HG03439 (cell line): ENCODE measurements at regions not wholly inside any gene's neighbourhood (a gene's known extent, or its start where the extent isn't known, plus 50 kb on each side); places are given as distances from the start of the nearest gene placed in this dataset.

Experiments
- ATAC-seq: cut with Tn5 transposase; IDR thresholded peaks from one replicate; pipeline ENCODE4 v1.9.1; 2021; ENCODE audit warnings: mild to moderate bottlenecking, moderate library complexity; ENCODE audit not compliant: unreplicated experiment

GRCh38 chr1:235027076-235027861, 101.4 kb downstream of the TOMM20 start:
- ATAC-seq, result no peak

GRCh38 chr1:235025422-235025984, 103.1 kb downstream of the TOMM20 start:
- no peak for ATAC-seq

GRCh38 chr1:235024711-235025421, 103.8 kb downstream of the TOMM20 start:
- no peak for ATAC-seq

- ATAC-seq, result no peak
Observed at GRCh38 chr1:235023711-235024439, 104.8 kb downstream of the TOMM20 start.

- no peak for ATAC-seq
Observed at GRCh38 chr1:235022981-235023710, 105.5 kb downstream of the TOMM20 start.

GRCh38 chr1:235022341-235022980, 106.2 kb downstream of the TOMM20 start:
- ATAC-seq, result no peak

- ATAC-seq, result no peak
Observed at GRCh38 chr1:235021815-235022214, 106.8 kb downstream of the TOMM20 start.

- ATAC-seq, result no peak
Observed at GRCh38 chr1:235021321-235021720, 107.3 kb downstream of the TOMM20 start.

- ATAC-seq, result no peak
Observed at GRCh38 chr1:235019961-235020360, 108.7 kb downstream of the TOMM20 start.

GRCh38 chr1:235019471-235019870, 109.2 kb downstream of the TOMM20 start:
- ATAC-seq, result no peak

- no peak for ATAC-seq
Observed at GRCh38 chr1:235018720-235019444, 109.8 kb downstream of the TOMM20 start.

- ATAC-seq, result no peak
Observed at GRCh38 chr1:235018161-235018560, 110.5 kb downstream of the TOMM20 start.

GRCh38 chr1:235017719-235018118, 110.9 kb downstream of the TOMM20 start:
- ATAC-seq, result no peak

- ATAC-seq, result no peak
Observed at GRCh38 chr1:235017191-235017590, 111.4 kb downstream of the TOMM20 start.

- ATAC-seq, result peak; percentile 17
Observed at GRCh38 chr1:235015291-235015985, 113.2 kb downstream of the TOMM20 start.

- ATAC-seq, result no peak
Observed at GRCh38 chr1:235014756-235015155, 113.9 kb downstream of the TOMM20 start.

GRCh38 chr1:235013512-235013911, 115.1 kb downstream of the TOMM20 start:
- no peak for ATAC-seq

GRCh38 chr1:235012436-235013210, 116.0 kb downstream of the TOMM20 start:
- ATAC-seq, result no peak
